GM23248 (cell line): ENCODE measurements at regions not wholly inside any gene's neighbourhood (a gene's known extent, or its start where the extent isn't known, plus 50 kb on each side); places are given as distances from the start of the nearest gene placed in this dataset. TPM values are rescaled to one million over a fixed set of nuclear protein-coding genes. Genes with fewer than 3 reads are reported as not detected.

ENCODE experiments used
- DNase-seq: peaks from one replicate; pipeline ENCODE4 v3.0.0-alpha.2; 2015
- H2AFZ ChIP-seq: fragments of 200-600 bp; sonication (generic); 2 replicates; pipeline ENCODE4 v1.6.1; 2016; ENCODE audit warnings: antibody characterized with exemption
- H3F3A ChIP-seq: fragments of 200-600 bp; sonication (generic); 2 replicates; pipeline ENCODE4 v1.6.1; 2016; ENCODE audit warnings: mild to moderate bottlenecking, antibody characterized with exemption, mixed run types; ENCODE audit not compliant: insufficient read depth
- H3K27ac ChIP-seq: fragments of 200-600 bp; sonication (generic); 2 replicates; pipeline ENCODE4 v1.5.1; 2016; ENCODE audit warnings: mild to moderate bottlenecking
- H3K27me3 ChIP-seq: fragments of 200-600 bp; sonication (generic); replicated peaks from 2 replicates; pipeline ENCODE4 v1.6.1; 2016; ENCODE audit warnings: mild to moderate bottlenecking; ENCODE audit not compliant: insufficient read depth
- H3K36me3 ChIP-seq: fragments of 200-600 bp; sonication (generic); 2 replicates; pipeline ENCODE4 v1.6.1; 2016; ENCODE audit warnings: low read depth, mild to moderate bottlenecking
- H3K4me1 ChIP-seq: fragments of 200-600 bp; sonication (generic); 2 replicates; pipeline ENCODE4 v1.6.1; 2016; ENCODE audit warnings: mild to moderate bottlenecking; ENCODE audit not compliant: insufficient read depth
- H3K4me2 ChIP-seq: fragments of 200-600 bp; sonication (generic); one replicate; pipeline ENCODE4 v1.6.1; 2016; ENCODE audit warnings: mild to moderate bottlenecking; ENCODE audit not compliant: unreplicated experiment
- H3K4me3 ChIP-seq: fragments of 200-600 bp; sonication (generic); 2 replicates; pipeline ENCODE4 v1.5.1; 2016; ENCODE audit warnings: mild to moderate bottlenecking
- H3K79me2 ChIP-seq: fragments of 200-600 bp; sonication (generic); 2 replicates; pipeline ENCODE4 v1.6.1; 2016; ENCODE audit warnings: mild to moderate bottlenecking; ENCODE audit not compliant: insufficient read depth
- H3K9ac ChIP-seq: fragments of 200-600 bp; sonication (generic); 2 replicates; pipeline ENCODE4 v1.6.1; 2016; ENCODE audit warnings: mild to moderate bottlenecking
- H3K9me2 ChIP-seq: fragments of 200-600 bp; sonication (generic); 2 replicates; pipeline ENCODE4 v1.6.1; 2016; ENCODE audit warnings: mixed run types, mild to moderate bottlenecking, moderate library complexity; ENCODE audit not compliant: insufficient read depth
- H3K9me3 ChIP-seq: fragments of 200-600 bp; sonication (generic); one replicate; pipeline ENCODE4 v1.6.1; 2017; ENCODE audit warnings: low read depth
- H4K20me1 ChIP-seq: fragments of 200-600 bp; sonication (generic); 2 replicates; pipeline ENCODE4 v1.6.0; 2016; ENCODE audit not compliant: insufficient read depth
- EZH2 ChIP-seq: fragments of 200-600 bp; sonication (generic); IDR thresholded peaks from 2 replicates; pipeline ENCODE4 v1.6.1; 2018; ENCODE audit warnings: antibody characterized with exemption, mild to moderate bottlenecking; ENCODE audit not compliant: insufficient read depth, poor library complexity, severe bottlenecking
- EZH2phosphoT487 ChIP-seq: fragments of 200-600 bp; sonication (generic); IDR thresholded peaks from 2 replicates; pipeline ENCODE4 v1.6.1; 2018; ENCODE audit warnings: antibody characterized with exemption, moderate library complexity, mild to moderate bottlenecking, low read depth; ENCODE audit not compliant: insufficient read depth
- WGBS, 2 experiments: methylation state at CpG; one replicate each; pipeline ENCODE4 v1.1.6; 2015 to 2017; ENCODE audit warnings: low lambda C conversion rate in 2 of 2, low coverage in 1 of 2; ENCODE audit errors: missing lambda C conversion rate in 2 of 2; 5-methylcytosine and 5-hydroxymethylcytosine counted together
- in situ Hi-C: fragments of 300-500 bp; cut with MboI; formaldehyde crosslinking; loops from 2 replicates; pipeline ENCODE4 v1.15.0; 2020
- microRNA-seq: library from miRNA; unstranded; fragments of <30 nt; microRNA quantifications from one replicate; pipeline ENCODE4, GENCODE V29; 2016; ENCODE audit warnings: borderline number of aligned reads
- small RNA-seq: library from RNA; depleted of rRNA; stranded (forward); fragments of <200 nt; gene quantifications from one replicate; pipeline ENCODE3, GENCODE V24; 2014; ENCODE audit warnings: low read depth, low replicate concordance

DNA sequence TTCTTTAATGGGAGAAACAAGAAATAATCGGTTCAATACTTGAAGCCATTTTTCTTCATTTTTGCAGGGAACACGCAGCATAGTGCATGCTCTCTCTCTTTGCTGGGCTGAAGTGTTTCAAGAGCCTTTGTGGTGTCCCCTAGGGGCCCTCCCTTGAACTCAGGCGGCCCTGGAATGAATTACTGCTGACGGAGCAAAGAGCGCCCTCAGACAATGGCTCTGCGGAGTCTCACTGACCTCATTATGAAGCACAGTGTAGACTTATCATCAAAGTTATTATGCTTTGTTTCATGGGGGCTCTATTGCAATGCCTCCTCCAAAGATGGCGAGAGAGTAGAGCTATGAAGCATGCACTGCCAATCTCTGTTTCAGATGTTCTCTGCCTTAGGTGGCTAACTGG is 64.8 kb upstream of the ADCY2 start:
- Histone ChIP-seq H3F3A (no peaks in the 10 kb centered on the region), H3K36me3 (no peaks in the 10 kb centered on the region), H2AFZ (no peak overlapping the region), H3K9me2 (no peaks in the 10 kb centered on the region), H4K20me1 (no peaks in the 10 kb centered on the region), H3K79me2 (no peaks in the 10 kb centered on the region), H3K27ac (no peak overlapping the region), H3K4me3 (no peak overlapping the region), H3K4me2 (no peak overlapping the region), H3K9ac (no peak overlapping the region), H3K9me3 (no peaks in the 10 kb centered on the region), H3K4me1 (no peaks in the 10 kb centered on the region), H3K27me3 (no peaks in the 10 kb centered on the region; the same call in 1 of the 2 replicates)
- WGBS, 2 experiments, result 85 to 88% methylated on average over 7 of the region's 7 CpGs
- in situ Hi-C loops, result no loop called here
- TF ChIP-seq EZH2, result no peak
- TF ChIP-seq EZH2phosphoT487, result no peak
- no peak for DNase-seq

Small RNA genes in the stretch of these regions (microRNA-seq; reads per million reads assigned to microRNA genes)
- not detected for gene MIR4278

Small RNA genes in the stretch of these regions (small RNA-seq; reads per million reads assigned to genes)
- gene RF00017 (not detected), gene RNA5SP176 (not detected)
